ENCODE measurements at regions not wholly inside any gene's neighbourhood (a gene's known extent, or its start where the extent isn't known, plus 50 kb on each side); places are given as distances from the start of the nearest gene placed in this dataset.

DNA sequence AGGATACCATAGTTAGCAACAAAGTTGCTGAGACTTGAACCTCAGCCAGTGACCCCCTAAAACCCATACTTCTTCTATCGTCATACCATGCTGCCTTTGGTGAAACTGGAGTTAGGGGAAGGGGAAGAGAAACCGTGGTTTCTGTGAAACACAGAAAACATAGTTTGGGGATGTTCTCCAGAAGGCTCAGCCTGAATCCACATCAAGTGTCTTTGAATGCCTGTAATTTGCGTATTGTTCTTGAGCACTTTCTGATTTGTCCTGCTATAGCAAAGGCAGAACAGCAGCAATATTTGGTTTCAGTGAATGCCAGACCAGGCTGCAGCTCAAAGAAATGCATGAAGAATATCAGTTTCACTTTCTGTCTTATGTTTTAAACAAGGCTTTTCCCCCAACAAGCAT, 258.7 kb downstream of the TTC32 start:
- Histone ChIP-seq H3K4me3 (no peak overlapping the region), H3K27ac (no peak overlapping the region), H3K4me1 (no peaks in the 10 kb centered on the region), H3K9me3 (no peaks in the 10 kb centered on the region), H3K36me3 (no peaks in the 10 kb centered on the region), H3K27me3 (no peaks in the 10 kb centered on the region)
- no peak for TF ChIP-seq POLR2AphosphoS5 (IDR thresholded peaks at IDR 0.05)
- TF ChIP-seq POLR2A (IDR thresholded peaks at IDR 0.05): no peak
- TF ChIP-seq EP300 (IDR thresholded peaks at IDR 0.05): no peak
- TF ChIP-seq, protein P1, sequence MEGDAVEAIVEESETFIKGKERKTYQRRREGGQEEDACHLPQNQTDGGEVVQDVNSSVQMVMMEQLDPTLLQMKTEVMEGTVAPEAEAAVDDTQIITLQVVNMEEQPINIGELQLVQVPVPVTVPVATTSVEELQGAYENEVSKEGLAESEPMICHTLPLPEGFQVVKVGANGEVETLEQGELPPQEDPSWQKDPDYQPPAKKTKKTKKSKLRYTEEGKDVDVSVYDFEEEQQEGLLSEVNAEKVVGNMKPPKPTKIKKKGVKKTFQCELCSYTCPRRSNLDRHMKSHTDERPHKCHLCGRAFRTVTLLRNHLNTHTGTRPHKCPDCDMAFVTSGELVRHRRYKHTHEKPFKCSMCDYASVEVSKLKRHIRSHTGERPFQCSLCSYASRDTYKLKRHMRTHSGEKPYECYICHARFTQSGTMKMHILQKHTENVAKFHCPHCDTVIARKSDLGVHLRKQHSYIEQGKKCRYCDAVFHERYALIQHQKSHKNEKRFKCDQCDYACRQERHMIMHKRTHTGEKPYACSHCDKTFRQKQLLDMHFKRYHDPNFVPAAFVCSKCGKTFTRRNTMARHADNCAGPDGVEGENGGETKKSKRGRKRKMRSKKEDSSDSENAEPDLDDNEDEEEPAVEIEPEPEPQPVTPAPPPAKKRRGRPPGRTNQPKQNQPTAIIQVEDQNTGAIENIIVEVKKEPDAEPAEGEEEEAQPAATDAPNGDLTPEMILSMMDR (IDR thresholded peaks at IDR 0.05): no peak
- 70 to 88% methylated on average over 3 of the region's 3 CpGs for WGBS, 2 donors
- no peak for DNase-seq
- no peak for ATAC-seq (ENCODE audit: low FRiP score in 2 of 2)

DNA sequence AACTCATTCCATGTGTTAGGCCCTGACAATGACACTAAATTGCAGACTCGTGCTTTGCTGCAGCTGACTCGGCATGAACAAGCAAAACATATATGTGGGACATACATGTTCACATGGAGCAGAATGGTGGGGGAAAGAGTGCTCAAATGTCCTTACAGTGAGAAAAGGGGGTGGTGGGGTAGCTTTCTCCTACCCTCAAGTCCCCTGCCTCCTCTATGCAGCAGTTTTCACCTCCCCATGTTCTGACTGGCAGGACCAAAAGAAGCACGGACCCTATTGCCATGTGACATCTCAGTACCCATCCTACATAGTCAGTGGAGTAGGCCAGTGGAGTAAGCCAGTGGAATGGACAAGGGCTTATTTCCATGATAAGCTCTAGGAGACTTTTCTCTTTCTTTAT, 259.3 kb downstream of the TTC32 start:
- no peak overlapping the region for H3K4me3 ChIP-seq
- H3K36me3 ChIP-seq: no peaks in the 10 kb centered on the region
- H3K27me3 ChIP-seq: no peaks in the 10 kb centered on the region
- TF ChIP-seq POLR2A (IDR thresholded peaks at IDR 0.05) (no peak), POLR2AphosphoS5 (IDR thresholded peaks at IDR 0.05) (no peak), EP300 (IDR thresholded peaks at IDR 0.05) (no peak)
- TF ChIP-seq, protein P1 (IDR thresholded peaks at IDR 0.05): no peak
- no peak for ATAC-seq (ENCODE audit: low FRiP score in 2 of 2)
- no peak for DNase-seq
- no peaks in the 10 kb centered on the region for H3K4me1 ChIP-seq
- WGBS, 2 donors: 85 to 94% methylated on average over 3 of the region's 3 CpGs
- no peaks in the 10 kb centered on the region for H3K9me3 ChIP-seq
- no peak overlapping the region for H3K27ac ChIP-seq

DNA sequence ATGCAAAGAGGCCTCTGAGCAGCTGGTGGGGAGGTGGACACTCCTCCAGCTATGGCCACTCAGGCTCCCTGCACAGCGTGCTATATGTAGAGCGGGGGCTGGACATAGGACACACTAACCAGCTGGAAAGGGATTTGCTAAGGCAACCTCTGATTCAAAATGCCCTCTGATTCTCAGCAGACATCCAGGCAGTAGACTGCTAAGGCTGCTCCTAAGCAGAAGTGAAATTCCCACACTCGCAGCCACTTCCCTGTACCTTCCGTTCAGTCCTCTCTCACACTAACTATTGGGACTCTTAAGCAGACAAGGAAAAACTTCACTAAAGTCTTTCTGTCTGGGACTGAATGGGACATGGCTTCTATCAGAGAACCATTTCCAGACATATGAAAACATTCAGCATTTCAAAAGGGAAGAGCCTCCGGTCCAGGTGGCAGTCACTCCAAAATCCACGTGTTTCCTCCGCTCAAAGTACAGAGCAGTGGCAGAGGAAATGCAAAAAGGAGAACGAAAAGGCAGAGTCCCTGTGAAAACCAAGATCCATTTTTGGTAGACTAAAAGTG, 265.8 kb downstream of the TTC32 start:
- 74 to 75% methylated on average over 6 to 8 of the region's 8 CpGs for WGBS, 2 donors
- DNase-seq (no peak), ATAC-seq (ENCODE audit: low FRiP score in 2 of 2) (no peak)
- Histone ChIP-seq H3K4me3 (no peak overlapping the region), H3K4me1 (no peaks in the 10 kb centered on the region), H3K27me3 (no peaks in the 10 kb centered on the region), H3K9me3 (no peaks in the 10 kb centered on the region), H3K27ac (no peak overlapping the region), H3K36me3 (no peaks in the 10 kb centered on the region)
- TF ChIP-seq EP300 (IDR thresholded peaks at IDR 0.05): no peak
- TF ChIP-seq POLR2AphosphoS5 (IDR thresholded peaks at IDR 0.05): no peak
- TF ChIP-seq, protein P1 (IDR thresholded peaks at IDR 0.05): no peak
- TF ChIP-seq POLR2A (IDR thresholded peaks at IDR 0.05): no peak

DNA sequence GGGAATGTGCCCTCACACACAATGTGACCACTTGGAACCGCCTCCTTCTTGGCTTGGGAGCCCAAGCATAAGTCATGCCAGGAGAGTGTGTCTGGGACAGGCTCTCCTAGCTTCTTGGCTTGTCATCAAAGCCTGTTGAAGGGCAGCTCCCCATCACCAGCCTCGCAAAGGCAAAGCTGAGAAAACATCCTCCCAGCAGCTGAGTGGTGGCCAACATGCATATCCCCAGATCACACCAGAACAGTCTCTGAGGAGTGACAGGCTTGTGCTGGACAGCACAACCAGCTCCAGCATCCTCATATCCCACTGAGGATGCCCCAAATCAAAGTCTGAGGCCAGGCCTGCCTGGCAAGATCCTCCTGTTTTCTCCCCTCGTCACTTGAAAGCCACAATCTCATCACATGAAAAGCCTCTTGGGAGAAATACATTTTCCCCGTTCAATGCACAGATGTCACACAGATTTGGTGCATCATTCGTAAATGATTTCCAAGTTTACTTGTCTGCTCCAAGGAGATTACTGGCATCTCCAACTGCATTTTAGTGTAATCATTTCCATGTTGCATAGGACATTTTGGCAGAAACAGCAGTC, 269.3 kb downstream of the TTC32 start:
- Histone ChIP-seq H3K9me3 (peaks cover 0 to 3% (median 1%) of the 10 kb centered on the region in 4 donors), H3K4me1 (no peaks in the 10 kb centered on the region), H3K36me3 (no peaks in the 10 kb centered on the region), H3K4me3 (no peak overlapping the region), H3K27me3 (no peaks in the 10 kb centered on the region), H3K27ac (no peak overlapping the region)
- TF ChIP-seq POLR2AphosphoS5 (IDR thresholded peaks at IDR 0.05) (no peak), POLR2A (IDR thresholded peaks at IDR 0.05) (no peak)
- TF ChIP-seq, protein P1 (IDR thresholded peaks at IDR 0.05): no peak
- WGBS, 2 donors: 48 to 68% methylated on average over 5 of the region's 5 CpGs
- ATAC-seq (ENCODE audit: low FRiP score in 2 of 2) (peak in 1 of 2 donors; percentile 29), DNase-seq (no peak)

DNA sequence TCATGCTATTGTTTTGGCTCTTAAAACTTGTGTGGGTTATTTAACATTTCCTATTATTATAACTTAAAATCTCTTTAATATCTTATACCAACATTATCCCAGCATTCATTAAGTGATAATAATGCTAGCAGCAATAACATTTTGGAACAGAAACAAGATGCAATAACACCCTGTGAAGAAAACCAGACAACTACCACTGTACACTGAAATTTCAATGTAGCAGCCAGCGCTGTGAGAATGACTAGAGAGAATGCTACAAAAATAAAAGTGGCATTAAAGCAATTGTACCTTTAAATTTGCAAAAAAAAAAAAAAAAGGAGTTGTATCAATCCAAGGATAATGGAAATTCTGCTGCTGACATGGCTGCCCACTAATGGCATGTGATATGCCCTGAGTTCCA, 269.9 kb downstream of the TTC32 start:
- H3K27me3 ChIP-seq: no peaks in the 10 kb centered on the region
- H3K4me1 ChIP-seq: no peaks in the 10 kb centered on the region
- no peaks in the 10 kb centered on the region for H3K36me3 ChIP-seq
- 67 to 92% methylated on average over 1 of the region's 1 CpG for WGBS, 2 donors
- no peak overlapping the region for H3K27ac ChIP-seq
- no peak for DNase-seq
- no peak overlapping the region for H3K4me3 ChIP-seq
- no peak for ATAC-seq (ENCODE audit: low FRiP score in 2 of 2)
- TF ChIP-seq POLR2A (IDR thresholded peaks at IDR 0.05) (no peak), POLR2AphosphoS5 (IDR thresholded peaks at IDR 0.05) (no peak), EP300 (IDR thresholded peaks at IDR 0.05) (no peak)
- H3K9me3 ChIP-seq: peaks cover 0 to 9% (median 5%) of the 10 kb centered on the region in 4 donors

All from upper lobe of left lung (tissue), 6 donors.